ENCODE measurements at regions not wholly inside any gene's neighbourhood (a gene's known extent, or its start where the extent isn't known, plus 50 kb on each side); places are given as distances from the start of the nearest gene placed in this dataset.

DNA sequence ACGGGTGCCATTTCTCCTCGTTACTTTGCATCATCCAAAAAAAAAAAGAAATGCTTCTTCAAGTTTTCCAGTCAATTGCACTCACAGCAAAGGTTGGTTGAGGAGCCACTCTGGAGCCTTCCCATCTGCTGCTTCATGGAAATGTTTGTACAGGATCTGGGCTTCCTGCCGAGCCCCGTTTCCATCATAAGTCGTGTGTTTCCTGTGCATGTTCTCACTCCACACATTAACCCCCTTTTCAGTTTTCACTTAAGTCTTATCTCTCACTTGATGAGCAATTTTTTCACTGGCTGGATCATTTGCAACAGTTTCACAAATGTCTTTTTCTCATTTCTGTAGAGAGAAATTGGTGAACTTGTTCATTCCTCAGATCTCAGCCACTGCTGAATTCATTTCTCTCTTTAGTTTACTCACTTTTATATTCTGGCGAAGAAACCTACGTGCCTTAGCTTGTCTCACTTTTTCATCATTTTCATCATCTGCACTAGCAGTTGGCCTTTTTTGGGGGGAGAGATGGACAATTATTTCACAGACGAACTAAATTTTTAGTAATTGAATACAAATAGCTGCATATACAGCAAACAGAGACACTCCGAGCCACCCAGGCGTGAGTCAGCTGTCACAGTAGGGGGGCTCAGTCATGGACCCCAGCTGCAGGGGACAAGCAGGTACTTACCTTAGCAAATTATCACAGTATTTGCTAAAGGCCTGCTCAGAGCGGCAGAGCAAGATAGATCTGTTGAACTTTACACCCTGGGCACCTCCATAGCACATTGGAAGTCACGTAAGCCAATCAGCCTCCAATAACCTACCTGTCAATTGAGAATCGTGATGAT is 750.8 kb upstream of the ID2 start:
- no peaks in the 10 kb centered on the region for H3K4me1 ChIP-seq (ENCODE audit: control insufficient read depth in 1 of 2, insufficient read depth in 2 of 2, low read length in 2 of 2)
- no peaks in the 10 kb centered on the region for H4K20me1 ChIP-seq (ENCODE audit: insufficient read depth)
- H3K27ac ChIP-seq (ENCODE audit: low read depth, low read length), result no peak overlapping the region
- ChIA-PET CTCF (no interaction called here), POLR2A (no interaction called here), RAD21 (ENCODE audit: low non-redundant PET in 1 of 2, low total read pairs in 2 of 2, uncharacterized antibody in 2 of 2, unreplicated experiment in 2 of 2) (no interaction called here)
- H3K36me3 ChIP-seq (ENCODE audit: control insufficient read depth in 1 of 2, insufficient read depth in 2 of 2, low read length in 2 of 2), result no peaks in the 10 kb centered on the region
- TF ChIP-seq SRF (IDR thresholded peaks at IDR 0.05; ENCODE audit: low read depth) (no peak), FOSL1 (IDR thresholded peaks at IDR 0.05; ENCODE audit: low read depth) (no peak)
- TF ChIP-seq, protein P1, sequence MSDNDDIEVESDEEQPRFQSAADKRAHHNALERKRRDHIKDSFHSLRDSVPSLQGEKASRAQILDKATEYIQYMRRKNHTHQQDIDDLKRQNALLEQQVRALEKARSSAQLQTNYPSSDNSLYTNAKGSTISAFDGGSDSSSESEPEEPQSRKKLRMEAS (IDR thresholded peaks at IDR 0.05), result no peak
- peaks cover 6% of the 10 kb centered on the region; the same call in 1 of the 2 replicates for H3K27me3 ChIP-seq (ENCODE audit: insufficient read depth, low read length)
- no peak for ATAC-seq
- no peak overlapping the region for H3K4me3 ChIP-seq (replicated peaks in 1 of 2; ENCODE audit: low read depth in 1 of 2, low read length in 2 of 2)
- no peak overlapping the region for H3K4me2 ChIP-seq (ENCODE audit: low read length)
- intact Hi-C loops (cut with micrococcal nuclease), result no loop called here
- no peaks in the 10 kb centered on the region for H3K9me2 ChIP-seq (ENCODE audit: insufficient read depth)
- H3K9me3 ChIP-seq (ENCODE audit: control insufficient read depth in 1 of 2, insufficient read depth in 1 of 2, low read depth in 1 of 2, low read length in 2 of 2), result no peaks in the 10 kb centered on the region
- no peaks in the 10 kb centered on the region for H3K79me2 ChIP-seq (ENCODE audit: insufficient read depth, low read length)
- no peak overlapping the region for H3K9ac ChIP-seq (ENCODE audit: low read length)
- no TSS peak for BruUV-seq (replicated peaks)
- DNase-seq (ENCODE audit: low read depth, low spot score), result no peak
- no peak overlapping the region for H2AFZ ChIP-seq (ENCODE audit: low read depth, low read length, poor library complexity, severe bottlenecking)

DNA sequence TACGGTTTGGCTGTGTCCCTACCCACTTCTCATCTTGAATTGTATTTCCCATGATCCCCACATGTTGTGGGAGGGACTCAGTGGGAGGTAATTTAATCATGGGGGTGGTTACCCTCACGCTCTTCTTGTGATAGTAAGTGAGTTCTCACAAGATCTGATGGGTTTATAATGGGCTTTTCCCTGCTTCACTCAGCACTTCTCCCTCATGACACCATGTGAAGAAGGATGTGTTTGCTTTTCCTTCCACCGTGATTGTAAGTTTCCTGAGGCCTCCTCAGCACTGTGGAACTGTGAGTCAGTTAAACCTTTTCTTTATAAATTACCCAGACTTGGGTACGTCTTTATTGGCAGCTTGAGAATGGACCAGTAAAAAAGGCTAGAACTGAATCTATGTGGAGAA is 750.0 kb upstream of the ID2 start:
- Histone ChIP-seq H3K79me2 (ENCODE audit: insufficient read depth, low read length) (no peaks in the 10 kb centered on the region), H3K9ac (ENCODE audit: low read length) (no peak overlapping the region), H4K20me1 (ENCODE audit: insufficient read depth) (no peaks in the 10 kb centered on the region), H3K27ac (ENCODE audit: low read depth, low read length) (no peak overlapping the region), H3K9me2 (ENCODE audit: insufficient read depth) (no peaks in the 10 kb centered on the region), H3K36me3 (ENCODE audit: control insufficient read depth in 1 of 2, insufficient read depth in 2 of 2, low read length in 2 of 2) (no peaks in the 10 kb centered on the region), H3K4me2 (ENCODE audit: low read length) (no peak overlapping the region), H3K9me3 (ENCODE audit: control insufficient read depth in 1 of 2, insufficient read depth in 1 of 2, low read depth in 1 of 2, low read length in 2 of 2) (no peaks in the 10 kb centered on the region), H3K4me1 (ENCODE audit: control insufficient read depth in 1 of 2, insufficient read depth in 2 of 2, low read length in 2 of 2) (no peaks in the 10 kb centered on the region), H3K27me3 (ENCODE audit: insufficient read depth, low read length) (peaks cover 11% of the 10 kb centered on the region; the same call in 1 of the 2 replicates), H3K4me3 (replicated peaks in 1 of 2; ENCODE audit: low read depth in 1 of 2, low read length in 2 of 2) (no peak overlapping the region), H2AFZ (ENCODE audit: low read depth, low read length, poor library complexity, severe bottlenecking) (no peak overlapping the region)
- DNase-seq (ENCODE audit: low read depth, low spot score), result no peak
- ChIA-PET POLR2A (no interaction called here), CTCF (no interaction called here), RAD21 (ENCODE audit: low non-redundant PET in 1 of 2, low total read pairs in 2 of 2, uncharacterized antibody in 2 of 2, unreplicated experiment in 2 of 2) (no interaction called here)
- intact Hi-C loops (cut with micrococcal nuclease), result no loop called here
- no TSS peak for BruUV-seq (replicated peaks)
- ATAC-seq, result no peak
- no peak for TF ChIP-seq EZH2phosphoT487 (IDR thresholded peaks at IDR 0.05; ENCODE audit: borderline replicate concordance)
- no peak for TF ChIP-seq FOSL1 (IDR thresholded peaks at IDR 0.05; ENCODE audit: low read depth)
- TF ChIP-seq ZFX (IDR thresholded peaks at IDR 0.05), result no peak
- TF ChIP-seq, protein P2, sequence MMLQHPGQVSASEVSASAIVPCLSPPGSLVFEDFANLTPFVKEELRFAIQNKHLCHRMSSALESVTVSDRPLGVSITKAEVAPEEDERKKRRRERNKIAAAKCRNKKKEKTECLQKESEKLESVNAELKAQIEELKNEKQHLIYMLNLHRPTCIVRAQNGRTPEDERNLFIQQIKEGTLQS (IDR thresholded peaks at IDR 0.05), result no peak
- TF ChIP-seq SIN3A (IDR thresholded peaks at IDR 0.05; ENCODE audit: low read depth), result no peak
- TF ChIP-seq, protein P3, sequence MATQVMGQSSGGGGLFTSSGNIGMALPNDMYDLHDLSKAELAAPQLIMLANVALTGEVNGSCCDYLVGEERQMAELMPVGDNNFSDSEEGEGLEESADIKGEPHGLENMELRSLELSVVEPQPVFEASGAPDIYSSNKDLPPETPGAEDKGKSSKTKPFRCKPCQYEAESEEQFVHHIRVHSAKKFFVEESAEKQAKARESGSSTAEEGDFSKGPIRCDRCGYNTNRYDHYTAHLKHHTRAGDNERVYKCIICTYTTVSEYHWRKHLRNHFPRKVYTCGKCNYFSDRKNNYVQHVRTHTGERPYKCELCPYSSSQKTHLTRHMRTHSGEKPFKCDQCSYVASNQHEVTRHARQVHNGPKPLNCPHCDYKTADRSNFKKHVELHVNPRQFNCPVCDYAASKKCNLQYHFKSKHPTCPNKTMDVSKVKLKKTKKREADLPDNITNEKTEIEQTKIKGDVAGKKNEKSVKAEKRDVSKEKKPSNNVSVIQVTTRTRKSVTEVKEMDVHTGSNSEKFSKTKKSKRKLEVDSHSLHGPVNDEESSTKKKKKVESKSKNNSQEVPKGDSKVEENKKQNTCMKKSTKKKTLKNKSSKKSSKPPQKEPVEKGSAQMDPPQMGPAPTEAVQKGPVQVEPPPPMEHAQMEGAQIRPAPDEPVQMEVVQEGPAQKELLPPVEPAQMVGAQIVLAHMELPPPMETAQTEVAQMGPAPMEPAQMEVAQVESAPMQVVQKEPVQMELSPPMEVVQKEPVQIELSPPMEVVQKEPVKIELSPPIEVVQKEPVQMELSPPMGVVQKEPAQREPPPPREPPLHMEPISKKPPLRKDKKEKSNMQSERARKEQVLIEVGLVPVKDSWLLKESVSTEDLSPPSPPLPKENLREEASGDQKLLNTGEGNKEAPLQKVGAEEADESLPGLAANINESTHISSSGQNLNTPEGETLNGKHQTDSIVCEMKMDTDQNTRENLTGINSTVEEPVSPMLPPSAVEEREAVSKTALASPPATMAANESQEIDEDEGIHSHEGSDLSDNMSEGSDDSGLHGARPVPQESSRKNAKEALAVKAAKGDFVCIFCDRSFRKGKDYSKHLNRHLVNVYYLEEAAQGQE (IDR thresholded peaks at IDR 0.05; ENCODE audit: low read depth), result no peak
- TF ChIP-seq ELF1 (IDR thresholded peaks at IDR 0.05; ENCODE audit: borderline replicate concordance, low read depth), result no peak
- no peak for TF ChIP-seq SRF (IDR thresholded peaks at IDR 0.05; ENCODE audit: low read depth)
- TF ChIP-seq YY1 (IDR thresholded peaks at IDR 0.05; ENCODE audit: extremely low read depth, insufficient replicate concordance, low read depth, low read length), result no peak
- no peak for TF ChIP-seq EZH2 (IDR thresholded peaks at IDR 0.05)
- TF ChIP-seq POLR2AphosphoS5 (IDR thresholded peaks at IDR 0.05; ENCODE audit: low read depth, low read length), result no peak
- TF ChIP-seq, protein P4, sequence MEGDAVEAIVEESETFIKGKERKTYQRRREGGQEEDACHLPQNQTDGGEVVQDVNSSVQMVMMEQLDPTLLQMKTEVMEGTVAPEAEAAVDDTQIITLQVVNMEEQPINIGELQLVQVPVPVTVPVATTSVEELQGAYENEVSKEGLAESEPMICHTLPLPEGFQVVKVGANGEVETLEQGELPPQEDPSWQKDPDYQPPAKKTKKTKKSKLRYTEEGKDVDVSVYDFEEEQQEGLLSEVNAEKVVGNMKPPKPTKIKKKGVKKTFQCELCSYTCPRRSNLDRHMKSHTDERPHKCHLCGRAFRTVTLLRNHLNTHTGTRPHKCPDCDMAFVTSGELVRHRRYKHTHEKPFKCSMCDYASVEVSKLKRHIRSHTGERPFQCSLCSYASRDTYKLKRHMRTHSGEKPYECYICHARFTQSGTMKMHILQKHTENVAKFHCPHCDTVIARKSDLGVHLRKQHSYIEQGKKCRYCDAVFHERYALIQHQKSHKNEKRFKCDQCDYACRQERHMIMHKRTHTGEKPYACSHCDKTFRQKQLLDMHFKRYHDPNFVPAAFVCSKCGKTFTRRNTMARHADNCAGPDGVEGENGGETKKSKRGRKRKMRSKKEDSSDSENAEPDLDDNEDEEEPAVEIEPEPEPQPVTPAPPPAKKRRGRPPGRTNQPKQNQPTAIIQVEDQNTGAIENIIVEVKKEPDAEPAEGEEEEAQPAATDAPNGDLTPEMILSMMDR (IDR thresholded peaks at IDR 0.05 in 2 of 3, conservative IDR thresholded peaks at IDR 0.05 in 1 of 3; ENCODE audit: borderline replicate concordance in 1 of 3, insufficient read depth in 1 of 3, low read depth in 2 of 3, low read length in 2 of 3), result no peak
- TF ChIP-seq TCF7L2 (IDR thresholded peaks at IDR 0.05; ENCODE audit: borderline replicate concordance, extremely low read depth, insufficient read depth, insufficient read length), result no peak
